WTC11 (cell line): ENCODE measurements at regions not wholly inside any gene's neighbourhood (a gene's known extent, or its start where the extent isn't known, plus 50 kb on each side); places are given as distances from the start of the nearest gene placed in this dataset.
"Not testable (repeated sequence)": the region's sequence is repeated elsewhere in the genome, so short reads cannot be mapped to it uniquely, and the experiment has no call there.

Source experiments
- ATAC-seq: fragments of 200-7000 bp; cut with Tn5 transposase; 2 replicates; pipeline ENCODE4 v1.10.0; 2021; ENCODE audit warnings: mild to moderate bottlenecking, moderate library complexity
- CTCF ChIA-PET: fragments of 300-600 bp; sonication (Branson Sonifier 250); formaldehyde crosslinking; loops from one replicate; lab custom pipeline; 2021; ENCODE audit warnings: antibody characterized with exemption; lab: Charles Lee
- POLR2A ChIA-PET: fragments of 350-600 bp; sonication (Branson Sonifier 250); formaldehyde crosslinking; loops from one replicate; lab custom pipeline; 2021; ENCODE audit warnings: antibody characterized with exemption; lab: Charles Lee
- DNase-seq: peaks from one replicate; pipeline ENCODE4 v3.0.0; 2021; ENCODE audit warnings: low spot score
- H3K27ac Mint-ChIP-seq: 2 replicates; pipeline ENCODE4 v1.8.0; 2021; ENCODE audit warnings: mixed read lengths
- H3K27me3 Mint-ChIP-seq: 2 replicates; pipeline ENCODE4 v1.8.0; 2021; ENCODE audit warnings: low read depth, mild to moderate bottlenecking, moderate library complexity, mixed read lengths
- H3K36me3 Mint-ChIP-seq: 2 replicates; pipeline ENCODE4 v1.8.0; 2021; ENCODE audit warnings: mixed read lengths
- H3K4me1 Mint-ChIP-seq: 2 replicates; pipeline ENCODE4 v1.8.0; 2022; ENCODE audit warnings: mixed read lengths
- H3K4me3 Mint-ChIP-seq: 2 replicates; pipeline ENCODE4 v1.8.0; 2021; ENCODE audit warnings: mild to moderate bottlenecking, moderate library complexity, mixed read lengths
- H3K9me3 Mint-ChIP-seq: 2 replicates; pipeline ENCODE4 v1.8.0; 2021; ENCODE audit warnings: mixed read lengths
- FOXK1 ChIP-seq: sonication (generic); formaldehyde crosslinking; IDR thresholded peaks from 2 replicates; pipeline ENCODE4 v1.8.0; 2022; ENCODE audit warnings: mild to moderate bottlenecking, moderate library complexity, missing genetic modification reagents
- NR2C2 ChIP-seq: sonication (generic); formaldehyde crosslinking; IDR thresholded peaks from 2 replicates; pipeline ENCODE4 v1.8.0; 2022; ENCODE audit warnings: mild to moderate bottlenecking, missing genetic modification reagents
- PRRX2 ChIP-seq: fragments of 250-450 bp; sonication (Bioruptor Pico); IDR thresholded peaks from 2 replicates; pipeline ENCODE4 v1.8.0; 2021; ENCODE audit warnings: mild to moderate bottlenecking
- ZNF317 ChIP-seq: sonication (generic); formaldehyde crosslinking; IDR thresholded peaks from 2 replicates; pipeline ENCODE4 v1.8.1; 2023; ENCODE audit warnings: low read depth, mild to moderate bottlenecking, moderate library complexity, missing genetic modification reagents, borderline replicate concordance
- ZNF396 ChIP-seq: fragments of 250-450 bp; sonication (Bioruptor Pico); IDR thresholded peaks from 2 replicates; pipeline ENCODE4 v1.8.0; 2021; ENCODE audit warnings: mild to moderate bottlenecking, moderate library complexity, borderline replicate concordance
- TF ChIP-seq, protein P1 (sequence below): fragments of 250-450 bp; sonication (Bioruptor Pico); IDR thresholded peaks from 2 replicates; pipeline ENCODE4 v2.1.2; 2022; ENCODE audit warnings: mild to moderate bottlenecking, moderate library complexity
- TF ChIP-seq, protein P2 (sequence below): sonication (generic); formaldehyde crosslinking; IDR thresholded peaks from 2 replicates; pipeline ENCODE4 v1.8.1; 2022; ENCODE audit warnings: missing genetic modification reagents, borderline replicate concordance
- TF ChIP-seq, protein P3 (sequence below): fragments of 250-450 bp; sonication (Bioruptor Pico); IDR thresholded peaks from 2 replicates; pipeline ENCODE4 v1.8.0; 2021; ENCODE audit warnings: mild to moderate bottlenecking
- TF ChIP-seq, protein P4 (sequence below): sonication (generic); formaldehyde crosslinking; IDR thresholded peaks from 2 replicates; pipeline ENCODE4 v1.8.1; 2022; ENCODE audit warnings: mild to moderate bottlenecking, missing genetic modification reagents, moderate library complexity, borderline replicate concordance
- TF ChIP-seq, protein P5 (sequence below): sonication (generic); formaldehyde crosslinking; IDR thresholded peaks from 2 replicates; pipeline ENCODE4 v1.8.1; 2023; ENCODE audit warnings: mild to moderate bottlenecking, missing genetic modification reagents
- TF ChIP-seq, protein P6 (sequence below): fragments of 250-450 bp; sonication (Bioruptor Pico); IDR thresholded peaks from 2 replicates; pipeline ENCODE4 v1.9.0; 2021; ENCODE audit warnings: moderate library complexity, mild to moderate bottlenecking, inconsistent platforms, borderline replicate concordance
- TF ChIP-seq, protein P7 (sequence below): sonication (generic); formaldehyde crosslinking; conservative IDR thresholded peaks from 2 replicates; pipeline ENCODE4 v1.8.1; 2023; ENCODE audit warnings: mild to moderate bottlenecking, low read depth, missing genetic modification reagents, moderate library complexity

DNA sequence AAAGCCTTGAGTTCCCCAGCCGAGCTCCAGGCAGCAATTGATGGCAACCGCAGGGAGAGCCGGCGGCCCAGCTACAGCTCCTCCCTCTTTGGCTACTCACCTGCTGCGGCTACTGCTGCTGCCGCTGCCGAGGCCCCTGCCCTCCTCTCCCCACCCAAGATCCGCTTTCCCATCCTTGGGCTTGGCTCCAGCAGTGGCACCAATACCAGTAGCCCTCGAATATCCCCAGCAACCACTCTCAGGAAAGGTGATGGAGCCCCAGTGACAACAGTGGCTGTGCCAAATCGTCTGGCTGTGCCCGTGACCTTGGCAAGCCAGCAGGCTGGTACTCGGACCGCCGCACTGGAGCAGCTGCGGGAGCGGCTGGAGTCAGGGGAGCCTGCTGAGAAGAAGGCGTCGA, 298.0 kb upstream of the ADGRL2 start:
- H3K9me3 Mint-ChIP-seq, DNase-seq, POLR2A ChIA-PET, H3K4me3 Mint-ChIP-seq, H3K27me3 Mint-ChIP-seq, ATAC-seq, H3K27ac Mint-ChIP-seq, CTCF ChIA-PET, H3K36me3 Mint-ChIP-seq: not testable (repeated sequence)
- peaks cover 20% of the 10 kb centered on the region for H3K4me1 Mint-ChIP-seq

DNA sequence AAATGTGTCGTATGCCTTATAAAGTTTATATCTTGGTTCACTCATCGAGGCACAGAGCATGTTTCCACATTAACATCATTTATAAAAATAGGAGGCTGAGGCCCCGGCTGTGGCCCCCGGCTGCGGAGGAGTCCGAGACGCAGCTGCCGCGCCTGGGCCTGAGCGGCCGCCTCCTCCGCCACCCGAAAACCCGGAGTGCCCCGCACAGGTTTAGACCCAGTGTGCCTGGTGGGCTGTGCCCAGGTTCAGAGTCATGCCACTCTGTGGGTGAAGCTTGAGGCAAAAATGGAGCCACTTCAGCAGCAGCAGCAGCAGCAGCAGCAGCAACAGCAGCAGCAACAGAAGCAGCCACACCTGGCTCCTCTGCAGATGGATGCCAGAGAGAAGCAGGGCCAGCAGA, 299.2 kb upstream of the ADGRL2 start:
- ATAC-seq, POLR2A ChIA-PET, DNase-seq, H3K4me3 Mint-ChIP-seq, H3K27ac Mint-ChIP-seq, H3K9me3 Mint-ChIP-seq, H3K27me3 Mint-ChIP-seq, H3K36me3 Mint-ChIP-seq: not testable (repeated sequence)
- CTCF ChIA-PET = interaction anchor here (1.0 kb wide), 1 partner anchor 87 kb away, joined by 3 read pairs; no protein-coding TSS in a partner anchor
- peaks cover 13% of the 10 kb centered on the region for H3K4me1 Mint-ChIP-seq

DNA sequence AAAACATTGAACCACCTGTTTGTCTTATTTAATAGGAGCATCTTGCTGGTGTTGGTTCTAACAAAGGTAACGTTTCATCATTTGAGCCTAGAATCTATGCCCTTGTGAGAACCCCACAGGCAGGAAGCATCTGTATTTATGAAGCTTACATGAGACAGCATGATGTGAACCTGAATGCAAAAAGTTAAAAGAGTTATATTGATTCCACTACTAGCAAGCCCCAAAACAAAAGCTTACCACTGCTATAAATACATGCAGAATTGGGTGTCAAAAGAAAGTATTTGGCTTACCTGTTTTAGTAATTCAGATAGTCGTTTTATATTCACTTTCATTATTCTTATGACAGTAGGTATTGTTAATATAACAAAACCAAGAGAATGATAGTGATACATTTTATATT, 301.2 kb upstream of the ADGRL2 start:
- ATAC-seq (no peak), DNase-seq (no peak)
- TF ChIP-seq, protein P1, sequence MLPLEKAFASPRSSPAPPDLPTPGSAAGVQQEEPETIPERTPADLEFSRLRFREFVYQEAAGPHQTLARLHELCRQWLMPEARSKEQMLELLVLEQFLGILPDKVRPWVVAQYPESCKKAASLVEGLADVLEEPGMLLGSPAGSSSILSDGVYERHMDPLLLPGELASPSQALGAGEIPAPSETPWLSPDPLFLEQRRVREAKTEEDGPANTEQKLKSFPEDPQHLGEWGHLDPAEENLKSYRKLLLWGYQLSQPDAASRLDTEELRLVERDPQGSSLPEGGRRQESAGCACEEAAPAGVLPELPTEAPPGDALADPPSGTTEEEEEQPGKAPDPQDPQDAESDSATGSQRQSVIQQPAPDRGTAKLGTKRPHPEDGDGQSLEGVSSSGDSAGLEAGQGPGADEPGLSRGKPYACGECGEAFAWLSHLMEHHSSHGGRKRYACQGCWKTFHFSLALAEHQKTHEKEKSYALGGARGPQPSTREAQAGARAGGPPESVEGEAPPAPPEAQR (CRISPR knock-in tag) = no peak
- TF ChIP-seq ZNF396 (no peak), ZNF317 (CRISPR knock-in tag) (no peak), FOXK1 (CRISPR knock-in tag) (no peak), NR2C2 (CRISPR knock-in tag) (no peak), PRRX2 (no peak)
- TF ChIP-seq, protein P2, sequence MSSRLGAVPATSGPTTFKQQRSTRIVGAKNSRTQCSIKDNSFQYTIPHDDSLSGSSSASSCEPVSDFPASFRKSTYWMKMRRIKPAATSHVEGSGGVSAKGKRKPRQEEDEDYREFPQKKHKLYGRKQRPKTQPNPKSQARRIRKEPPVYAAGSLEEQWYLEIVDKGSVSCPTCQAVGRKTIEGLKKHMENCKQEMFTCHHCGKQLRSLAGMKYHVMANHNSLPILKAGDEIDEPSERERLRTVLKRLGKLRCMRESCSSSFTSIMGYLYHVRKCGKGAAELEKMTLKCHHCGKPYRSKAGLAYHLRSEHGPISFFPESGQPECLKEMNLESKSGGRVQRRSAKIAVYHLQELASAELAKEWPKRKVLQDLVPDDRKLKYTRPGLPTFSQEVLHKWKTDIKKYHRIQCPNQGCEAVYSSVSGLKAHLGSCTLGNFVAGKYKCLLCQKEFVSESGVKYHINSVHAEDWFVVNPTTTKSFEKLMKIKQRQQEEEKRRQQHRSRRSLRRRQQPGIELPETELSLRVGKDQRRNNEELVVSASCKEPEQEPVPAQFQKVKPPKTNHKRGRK (CRISPR knock-in tag) = no peak
- TF ChIP-seq, protein P3, sequence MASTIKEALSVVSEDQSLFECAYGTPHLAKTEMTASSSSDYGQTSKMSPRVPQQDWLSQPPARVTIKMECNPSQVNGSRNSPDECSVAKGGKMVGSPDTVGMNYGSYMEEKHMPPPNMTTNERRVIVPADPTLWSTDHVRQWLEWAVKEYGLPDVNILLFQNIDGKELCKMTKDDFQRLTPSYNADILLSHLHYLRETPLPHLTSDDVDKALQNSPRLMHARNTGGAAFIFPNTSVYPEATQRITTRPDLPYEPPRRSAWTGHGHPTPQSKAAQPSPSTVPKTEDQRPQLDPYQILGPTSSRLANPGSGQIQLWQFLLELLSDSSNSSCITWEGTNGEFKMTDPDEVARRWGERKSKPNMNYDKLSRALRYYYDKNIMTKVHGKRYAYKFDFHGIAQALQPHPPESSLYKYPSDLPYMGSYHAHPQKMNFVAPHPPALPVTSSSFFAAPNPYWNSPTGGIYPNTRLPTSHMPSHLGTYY (CRISPR knock-in tag) = no peak
- TF ChIP-seq, protein P4, sequence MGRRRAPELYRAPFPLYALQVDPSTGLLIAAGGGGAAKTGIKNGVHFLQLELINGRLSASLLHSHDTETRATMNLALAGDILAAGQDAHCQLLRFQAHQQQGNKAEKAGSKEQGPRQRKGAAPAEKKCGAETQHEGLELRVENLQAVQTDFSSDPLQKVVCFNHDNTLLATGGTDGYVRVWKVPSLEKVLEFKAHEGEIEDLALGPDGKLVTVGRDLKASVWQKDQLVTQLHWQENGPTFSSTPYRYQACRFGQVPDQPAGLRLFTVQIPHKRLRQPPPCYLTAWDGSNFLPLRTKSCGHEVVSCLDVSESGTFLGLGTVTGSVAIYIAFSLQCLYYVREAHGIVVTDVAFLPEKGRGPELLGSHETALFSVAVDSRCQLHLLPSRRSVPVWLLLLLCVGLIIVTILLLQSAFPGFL (CRISPR knock-in tag) = no peak
- TF ChIP-seq, protein P5, sequence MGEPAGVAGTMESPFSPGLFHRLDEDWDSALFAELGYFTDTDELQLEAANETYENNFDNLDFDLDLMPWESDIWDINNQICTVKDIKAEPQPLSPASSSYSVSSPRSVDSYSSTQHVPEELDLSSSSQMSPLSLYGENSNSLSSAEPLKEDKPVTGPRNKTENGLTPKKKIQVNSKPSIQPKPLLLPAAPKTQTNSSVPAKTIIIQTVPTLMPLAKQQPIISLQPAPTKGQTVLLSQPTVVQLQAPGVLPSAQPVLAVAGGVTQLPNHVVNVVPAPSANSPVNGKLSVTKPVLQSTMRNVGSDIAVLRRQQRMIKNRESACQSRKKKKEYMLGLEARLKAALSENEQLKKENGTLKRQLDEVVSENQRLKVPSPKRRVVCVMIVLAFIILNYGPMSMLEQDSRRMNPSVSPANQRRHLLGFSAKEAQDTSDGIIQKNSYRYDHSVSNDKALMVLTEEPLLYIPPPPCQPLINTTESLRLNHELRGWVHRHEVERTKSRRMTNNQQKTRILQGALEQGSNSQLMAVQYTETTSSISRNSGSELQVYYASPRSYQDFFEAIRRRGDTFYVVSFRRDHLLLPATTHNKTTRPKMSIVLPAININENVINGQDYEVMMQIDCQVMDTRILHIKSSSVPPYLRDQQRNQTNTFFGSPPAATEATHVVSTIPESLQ = no peak
- TF ChIP-seq, protein P6, sequence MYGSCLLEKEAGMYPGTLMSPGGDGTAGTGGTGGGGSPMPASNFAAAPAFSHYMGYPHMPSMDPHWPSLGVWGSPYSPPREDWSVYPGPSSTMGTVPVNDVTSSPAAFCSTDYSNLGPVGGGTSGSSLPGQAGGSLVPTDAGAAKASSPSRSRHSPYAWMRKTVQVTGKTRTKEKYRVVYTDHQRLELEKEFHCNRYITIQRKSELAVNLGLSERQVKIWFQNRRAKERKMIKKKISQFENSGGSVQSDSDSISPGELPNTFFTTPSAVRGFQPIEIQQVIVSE (CRISPR knock-in tag) = no peak
- TF ChIP-seq, protein P7, sequence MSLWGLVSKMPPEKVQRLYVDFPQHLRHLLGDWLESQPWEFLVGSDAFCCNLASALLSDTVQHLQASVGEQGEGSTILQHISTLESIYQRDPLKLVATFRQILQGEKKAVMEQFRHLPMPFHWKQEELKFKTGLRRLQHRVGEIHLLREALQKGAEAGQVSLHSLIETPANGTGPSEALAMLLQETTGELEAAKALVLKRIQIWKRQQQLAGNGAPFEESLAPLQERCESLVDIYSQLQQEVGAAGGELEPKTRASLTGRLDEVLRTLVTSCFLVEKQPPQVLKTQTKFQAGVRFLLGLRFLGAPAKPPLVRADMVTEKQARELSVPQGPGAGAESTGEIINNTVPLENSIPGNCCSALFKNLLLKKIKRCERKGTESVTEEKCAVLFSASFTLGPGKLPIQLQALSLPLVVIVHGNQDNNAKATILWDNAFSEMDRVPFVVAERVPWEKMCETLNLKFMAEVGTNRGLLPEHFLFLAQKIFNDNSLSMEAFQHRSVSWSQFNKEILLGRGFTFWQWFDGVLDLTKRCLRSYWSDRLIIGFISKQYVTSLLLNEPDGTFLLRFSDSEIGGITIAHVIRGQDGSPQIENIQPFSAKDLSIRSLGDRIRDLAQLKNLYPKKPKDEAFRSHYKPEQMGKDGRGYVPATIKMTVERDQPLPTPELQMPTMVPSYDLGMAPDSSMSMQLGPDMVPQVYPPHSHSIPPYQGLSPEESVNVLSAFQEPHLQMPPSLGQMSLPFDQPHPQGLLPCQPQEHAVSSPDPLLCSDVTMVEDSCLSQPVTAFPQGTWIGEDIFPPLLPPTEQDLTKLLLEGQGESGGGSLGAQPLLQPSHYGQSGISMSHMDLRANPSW = no peak
- peaks cover 2% of the 10 kb centered on the region; the same call in 1 of the 2 replicates for H3K27me3 Mint-ChIP-seq
- H3K9me3 Mint-ChIP-seq = no peaks in the 10 kb centered on the region
- ChIA-PET CTCF (no interaction called here), POLR2A (no interaction called here)
- peaks cover 23% of the 10 kb centered on the region for H3K4me1 Mint-ChIP-seq
- no peak overlapping the region for H3K4me3 Mint-ChIP-seq
- H3K36me3 Mint-ChIP-seq = no peaks in the 10 kb centered on the region
- H3K27ac Mint-ChIP-seq = no peak overlapping the region
